ENCODE measurements at regions not wholly inside any gene's neighbourhood (a gene's known extent, or its start where the extent isn't known, plus 50 kb on each side); places are given as distances from the start of the nearest gene placed in this dataset.

- Histone ChIP-seq H3K36me3 (replicated peaks in 1 of 2) (no peaks in the 10 kb centered on the region), H3K4me3 (no peak overlapping the region), H3K9me3 (replicated peaks in 1 of 3) (no peaks in the 10 kb centered on the region), H3K27me3 (no peaks in the 10 kb centered on the region), H3K27ac (no peak overlapping the region), H3K4me1 (replicated peaks in 1 of 2) (no peaks in the 10 kb centered on the region)
- intact Hi-C loops (cut with DNase I): no loop called here
- WGBS, 4 donors: 51 to 75% (median 56%) methylated on average over 1 of the region's 1 CpG
- TF ChIP-seq CTCF (IDR thresholded peaks at IDR 0.05): no peak
- TF ChIP-seq POLR2A (IDR thresholded peaks at IDR 0.05): no peak
- no peak for DNase-seq
These were observed 484.1 kb upstream of the VRK2 start for GRCh38 chr2:57562495-57562894.

- no peak for TF ChIP-seq CTCF (IDR thresholded peaks at IDR 0.05)
- no peak for TF ChIP-seq POLR2A (IDR thresholded peaks at IDR 0.05)
- no peaks in the 10 kb centered on the region for H3K9me3 ChIP-seq (replicated peaks in 1 of 3)
- no peak overlapping the region for H3K27ac ChIP-seq
- no peak overlapping the region for H3K4me3 ChIP-seq
- no peaks in the 10 kb centered on the region for H3K4me1 ChIP-seq (replicated peaks in 1 of 2)
- intact Hi-C loops (cut with DNase I): no loop called here
- 28 to 46% (median 36%) methylated on average over 3 of the region's 3 CpGs for whole genome bisulfite sequencing, 4 donors
- no peak for DNase-seq
- H3K27me3 ChIP-seq: no peaks in the 10 kb centered on the region
- no peaks in the 10 kb centered on the region for H3K36me3 ChIP-seq (replicated peaks in 1 of 2)
These were observed 483.6 kb upstream of the VRK2 start for GRCh38 chr2:57563015-57563414.

GRCh38 chr2:57567245-57567644 is 479.4 kb upstream of the VRK2 start:
- intact Hi-C loops (cut with DNase I): no loop called here
- TF ChIP-seq CTCF (IDR thresholded peaks at IDR 0.05) (no peak), POLR2A (IDR thresholded peaks at IDR 0.05) (no peak)
- H3K4me3 ChIP-seq: no peak overlapping the region
- no peaks in the 10 kb centered on the region for H3K9me3 ChIP-seq (replicated peaks in 1 of 3)
- no peak overlapping the region for H3K27ac ChIP-seq
- H3K36me3 ChIP-seq (replicated peaks in 1 of 2): no peaks in the 10 kb centered on the region
- no peaks in the 10 kb centered on the region for H3K27me3 ChIP-seq
- no peak for DNase-seq
- no peaks in the 10 kb centered on the region for H3K4me1 ChIP-seq (replicated peaks in 1 of 2)

- H3K4me1 ChIP-seq (replicated peaks in 1 of 2): no peaks in the 10 kb centered on the region
- no peaks in the 10 kb centered on the region for H3K27me3 ChIP-seq
- TF ChIP-seq POLR2A (IDR thresholded peaks at IDR 0.05) (no peak), CTCF (IDR thresholded peaks at IDR 0.05) (no peak)
- no peak overlapping the region for H3K27ac ChIP-seq
- H3K36me3 ChIP-seq (replicated peaks in 1 of 2): no peaks in the 10 kb centered on the region
- intact Hi-C loops (cut with DNase I): no loop called here
- DNase-seq: no peak
- H3K4me3 ChIP-seq: no peak overlapping the region
- H3K9me3 ChIP-seq (replicated peaks in 1 of 3): no peaks in the 10 kb centered on the region
These were observed 477.2 kb upstream of the VRK2 start for GRCh38 chr2:57569396-57569795.
